GM12891 (cell line): ENCODE measurements at regions not wholly inside any gene's neighbourhood (a gene's known extent, or its start where the extent isn't known, plus 50 kb on each side); places are given as distances from the start of the nearest gene placed in this dataset.

Source experiments
- POLR2A ChIP-seq: IDR thresholded peaks from 2 replicates; pipeline ENCODE4 v1.6.1; 2011; ENCODE audit warnings: low read depth, low read length, control low read depth
- POLR2AphosphoS5 ChIP-seq: IDR thresholded peaks from 2 replicates; pipeline ENCODE4 v1.6.1; 2011; ENCODE audit warnings: low read depth, low read length, control low read depth

DNA sequence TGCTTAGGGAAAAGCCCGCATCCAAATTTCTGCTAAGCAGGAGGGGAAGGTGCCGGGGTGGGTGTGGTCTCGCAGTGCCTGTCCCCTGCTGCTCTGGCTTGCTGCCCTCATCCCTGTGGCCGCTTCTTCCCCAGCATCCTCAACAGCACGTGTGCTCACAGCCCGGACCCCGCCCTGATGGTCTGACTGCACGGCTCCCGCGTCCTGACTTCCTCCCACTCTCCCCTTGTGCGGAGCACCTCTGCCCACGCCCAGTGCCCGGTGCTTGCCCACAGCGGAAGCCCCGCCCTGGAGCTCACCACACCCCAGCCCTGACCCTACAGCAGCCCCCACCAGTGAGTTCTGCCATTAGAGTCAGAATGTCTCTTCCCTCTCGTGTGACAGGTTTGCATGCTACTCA, 277.9 kb downstream of the NDUFA10 start:
- TF ChIP-seq POLR2A (no peak), POLR2AphosphoS5 (no peak)
